Activated CD4-positive, alpha-beta T cell treated with anti-CD3 and anti-CD28 coated beads for 36 hours (primary cell): ENCODE measurements at regions not wholly inside any gene's neighbourhood (a gene's known extent, or its start where the extent isn't known, plus 50 kb on each side); places are given as distances from the start of the nearest gene placed in this dataset.

Source experiments
- ATAC-seq: fragments of 200-7000 bp; cut with Tn5 transposase; one replicate; pipeline ENCODE4 v1.10.0; 2021; ENCODE audit warnings: mild to moderate bottlenecking, moderate library complexity
- CTCF ChIA-PET: fragments of 350-600 bp; sonication (Branson Sonifier 250); formaldehyde crosslinking; loops from one replicate; lab custom pipeline; 2021; ENCODE audit warnings: antibody characterized with exemption; lab: Charles Lee
- POLR2A ChIA-PET: fragments of 350-600 bp; sonication (Branson Sonifier 250); formaldehyde crosslinking; loops from one replicate; lab custom pipeline; 2021; ENCODE audit warnings: antibody characterized with exemption, inconsistent platforms; lab: Charles Lee
- DNase-seq: peaks from one replicate; pipeline ENCODE4 v3.0.0-alpha.2; 2020
- H3K27ac Mint-ChIP-seq: one replicate; pipeline ENCODE4 v1.8.0; 2021; ENCODE audit warnings: mixed read lengths
- H3K27me3 Mint-ChIP-seq: one replicate; pipeline ENCODE4 v1.8.0; 2021; ENCODE audit warnings: mixed read lengths
- H3K36me3 Mint-ChIP-seq: one replicate; pipeline ENCODE4 v1.8.0; 2021; ENCODE audit warnings: low read depth, mixed read lengths
- H3K4me1 Mint-ChIP-seq: one replicate; pipeline ENCODE4 v1.8.0; 2021; ENCODE audit warnings: mixed read lengths
- H3K4me3 Mint-ChIP-seq: one replicate; pipeline ENCODE4 v1.8.0; 2021; ENCODE audit warnings: mild to moderate bottlenecking, moderate library complexity, mixed read lengths
- H3K9me3 Mint-ChIP-seq: one replicate; pipeline ENCODE4 v1.8.0; 2021; ENCODE audit warnings: low read depth, mixed read lengths
- intact Hi-C, 2 experiments: fragments of 100-400 bp; cut with DNase I in 1 of 2; cut with micrococcal nuclease in 1 of 2; formaldehyde crosslinking; loops; one replicate each; pipeline versions ENCODE4 v1.14.2 to v1.15.1; 2022 to 2024; cut with DNase I, micrococcal nuclease

DNA sequence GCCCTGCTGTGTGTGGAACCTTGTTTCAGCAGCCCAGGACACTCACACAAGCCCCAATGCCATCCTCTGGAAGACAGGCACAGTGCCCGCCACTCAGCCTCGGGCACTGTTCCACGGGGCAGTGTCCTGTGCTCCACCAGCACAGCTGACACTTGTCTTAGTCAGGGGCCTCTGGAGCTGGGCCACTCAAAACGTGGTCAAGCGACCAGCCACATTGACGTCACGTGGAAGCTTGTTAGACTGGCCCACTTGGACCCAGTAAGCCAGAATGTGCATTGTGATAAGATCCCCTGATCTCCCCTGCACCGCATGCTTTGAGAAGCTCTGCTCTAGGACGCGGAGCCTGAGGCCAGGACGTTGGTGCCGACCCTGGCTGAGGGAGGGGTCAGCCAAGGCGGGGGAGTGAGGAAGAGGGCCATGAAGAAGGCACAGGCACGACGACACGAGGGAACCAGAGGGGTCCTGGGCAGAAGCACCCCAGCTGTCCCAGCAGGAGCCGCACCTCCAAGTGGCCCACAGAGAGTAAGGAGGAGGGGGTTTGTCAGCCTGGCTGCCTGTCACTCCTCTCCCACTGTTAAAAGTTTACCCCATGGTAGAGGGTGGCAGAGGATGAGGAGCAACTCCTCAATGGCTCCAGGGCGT is 64.6 kb downstream of the LINC01488 start:
- Mint-ChIP-seq H3K27me3 (peaks cover 43% of the 10 kb centered on the region), H3K4me3 (no peak overlapping the region), H3K9me3 (peaks cover 15% of the 10 kb centered on the region), H3K36me3 (peaks cover 6% of the 10 kb centered on the region), H3K27ac (peak overlapping the region; percentile 40), H3K4me1 (peaks cover 27% of the 10 kb centered on the region)
- intact Hi-C loops = loop anchor here (2.0 to 5.0 kb wide), 6 partner anchors 97 to 497 kb away; partner anchors contain the start of gene TPCN2 (in 1 of the 2)
- DNase-seq = no peak
- POLR2A ChIA-PET = no interaction called here
- no peak for ATAC-seq
- CTCF ChIA-PET = no interaction called here

DNA sequence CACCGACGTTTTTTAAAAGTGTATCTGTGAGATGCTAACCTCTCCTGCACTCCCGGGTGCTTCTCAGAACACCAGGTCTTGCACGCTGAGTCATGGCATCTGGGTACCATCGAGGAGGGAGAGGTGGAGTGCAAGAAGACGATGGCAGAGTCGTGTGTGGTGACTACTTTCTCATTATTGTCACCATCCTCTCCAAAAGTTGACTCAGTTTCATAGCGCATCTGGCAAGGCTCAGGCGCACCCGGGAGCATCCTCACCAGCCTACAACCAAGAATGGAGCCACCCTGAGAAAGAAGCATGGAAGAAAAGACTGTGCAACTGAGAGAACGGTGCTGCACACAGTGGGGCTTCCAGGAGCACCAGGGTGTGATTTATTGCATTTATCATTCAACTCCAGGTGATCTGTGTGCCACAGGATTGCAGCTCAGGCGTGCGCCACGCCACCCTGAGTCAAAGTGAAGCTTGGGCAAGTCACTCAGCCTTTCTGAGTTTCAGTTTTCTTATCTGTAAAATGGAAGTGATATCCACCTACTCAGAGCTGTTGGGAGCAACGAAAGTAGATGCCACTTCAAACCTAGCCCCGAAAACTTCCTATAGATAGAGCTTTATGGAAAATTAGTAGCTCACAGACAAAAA is 65.4 kb downstream of the LINC01488 start:
- ChIA-PET CTCF (interaction anchor here (0.7 to 1.3 kb wide), 8 partner anchors 12 to 450 kb away, joined by 3 to 7 read pairs (median 4); no protein-coding TSS in a partner anchor), POLR2A (interaction anchor here (0.5 kb wide), 1 partner anchor 376 kb away, joined by 3 read pairs; no protein-coding TSS in a partner anchor)
- Mint-ChIP-seq H3K27me3 (peaks cover 45% of the 10 kb centered on the region), H3K36me3 (peaks cover 6% of the 10 kb centered on the region), H3K4me3 (no peak overlapping the region), H3K4me1 (peaks cover 27% of the 10 kb centered on the region), H3K27ac (peak overlapping the region; percentile 40), H3K9me3 (peaks cover 18% of the 10 kb centered on the region)
- intact Hi-C loops = loop anchor here (1.0 to 5.0 kb wide), 12 partner anchors 96 to 708 kb away; partner anchors contain the start of genes LTO1 (in 1 of the 2) and TPCN2 (in 1 of the 2)
- peak; percentile 84 for DNase-seq
- peak; percentile 90 for ATAC-seq

DNA sequence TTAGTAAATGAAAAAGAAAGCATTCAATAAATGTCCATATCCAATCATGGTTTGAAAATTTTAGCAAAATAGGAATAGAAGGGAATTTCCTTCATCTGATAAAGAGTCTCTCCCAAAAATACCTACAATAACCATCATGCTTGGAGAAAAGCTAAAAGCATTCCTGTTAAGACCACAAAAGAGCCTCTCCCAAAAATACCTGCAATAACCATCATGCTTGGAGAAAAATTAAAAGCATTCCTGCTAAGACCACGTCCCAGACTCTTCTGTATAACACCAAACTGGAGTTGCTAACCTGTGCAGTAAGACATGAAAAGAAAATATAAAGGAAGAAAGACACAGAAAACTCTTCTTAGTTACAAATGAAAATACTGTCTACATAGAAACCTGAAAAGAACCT is 69.4 kb downstream of the LINC01488 start:
- H3K27ac Mint-ChIP-seq = no peak overlapping the region
- H3K27me3 Mint-ChIP-seq = peaks cover 22% of the 10 kb centered on the region
- CTCF ChIA-PET = no interaction called here
- intact Hi-C loops = no loop called here
- peaks cover 6% of the 10 kb centered on the region for H3K36me3 Mint-ChIP-seq
- peaks cover 18% of the 10 kb centered on the region for H3K9me3 Mint-ChIP-seq
- no peak for DNase-seq
- no peak for ATAC-seq
- POLR2A ChIA-PET = no interaction called here
- H3K4me1 Mint-ChIP-seq = peaks cover 21% of the 10 kb centered on the region
- no peak overlapping the region for H3K4me3 Mint-ChIP-seq

GRCh38 chr11:69551963-69552362 is 70.5 kb downstream of the LINC01488 start:
- H3K27ac Mint-ChIP-seq = no peak overlapping the region
- H3K27me3 Mint-ChIP-seq = peaks cover 22% of the 10 kb centered on the region
- H3K4me3 Mint-ChIP-seq = no peak overlapping the region
- intact Hi-C loops = no loop called here
- peaks cover 11% of the 10 kb centered on the region for H3K4me1 Mint-ChIP-seq
- H3K36me3 Mint-ChIP-seq = peaks cover 6% of the 10 kb centered on the region
- ATAC-seq = no peak
- ChIA-PET CTCF (no interaction called here), POLR2A (no interaction called here)
- no peak for DNase-seq
- H3K9me3 Mint-ChIP-seq = peaks cover 18% of the 10 kb centered on the region

DNA sequence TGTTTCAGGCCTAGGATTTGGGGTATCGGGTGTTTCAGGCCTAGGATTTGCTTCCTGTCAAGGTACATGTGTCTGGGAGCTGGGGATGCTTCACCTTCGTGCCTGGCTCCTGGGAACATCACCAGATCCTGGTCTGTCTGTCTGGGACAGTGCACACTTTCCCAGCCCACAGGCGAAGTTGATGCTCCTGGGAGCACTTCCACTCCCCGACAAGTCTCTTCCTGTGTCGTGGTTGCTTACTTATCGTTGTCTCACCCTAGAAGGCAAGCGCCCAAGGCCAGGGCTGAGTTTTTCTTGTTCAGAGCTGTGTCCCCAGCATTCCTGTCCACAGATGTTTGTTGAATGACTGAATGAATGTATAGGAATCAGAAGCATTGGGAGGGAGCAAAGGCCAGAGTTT is 71.5 kb downstream of the LINC01488 start:
- Mint-ChIP-seq H3K27me3 (peaks cover 21% of the 10 kb centered on the region), H3K4me1 (peaks cover 8% of the 10 kb centered on the region), H3K27ac (no peak overlapping the region), H3K36me3 (peaks cover 6% of the 10 kb centered on the region), H3K9me3 (peaks cover 18% of the 10 kb centered on the region), H3K4me3 (no peak overlapping the region)
- intact Hi-C loops = no loop called here
- DNase-seq = no peak
- ChIA-PET POLR2A (no interaction called here), CTCF (no interaction called here)
- ATAC-seq = no peak

- no peak for ATAC-seq
- CTCF ChIA-PET = no interaction called here
- intact Hi-C loops = no loop called here
- no peak overlapping the region for H3K27ac Mint-ChIP-seq
- peaks cover 6% of the 10 kb centered on the region for H3K36me3 Mint-ChIP-seq
- no peak for DNase-seq
- H3K27me3 Mint-ChIP-seq = peaks cover 16% of the 10 kb centered on the region
- H3K4me3 Mint-ChIP-seq = no peak overlapping the region
- H3K9me3 Mint-ChIP-seq = peaks cover 16% of the 10 kb centered on the region
- POLR2A ChIA-PET = no interaction called here
- peaks cover 14% of the 10 kb centered on the region for H3K4me1 Mint-ChIP-seq
These were observed 72.2 kb downstream of the LINC01488 start for GRCh38 chr11:69553416-69554357.

- H3K4me1 Mint-ChIP-seq = peaks cover 24% of the 10 kb centered on the region
- ATAC-seq (no peak), DNase-seq (no peak)
- CTCF ChIA-PET = interaction anchor here (0.6 kb wide), 1 partner anchor 453 kb away, joined by 3 read pairs; no protein-coding TSS in a partner anchor
- intact Hi-C loops = no loop called here
- H3K9me3 Mint-ChIP-seq = peaks cover 7% of the 10 kb centered on the region
- POLR2A ChIA-PET = no interaction called here
- H3K36me3 Mint-ChIP-seq = peaks cover 4% of the 10 kb centered on the region
- H3K27ac Mint-ChIP-seq = no peak overlapping the region
- H3K4me3 Mint-ChIP-seq = no peak overlapping the region
- H3K27me3 Mint-ChIP-seq = peaks cover 8% of the 10 kb centered on the region
These were observed 73.4 kb downstream of the LINC01488 start for GRCh38 chr11:69554849-69555248.

DNA sequence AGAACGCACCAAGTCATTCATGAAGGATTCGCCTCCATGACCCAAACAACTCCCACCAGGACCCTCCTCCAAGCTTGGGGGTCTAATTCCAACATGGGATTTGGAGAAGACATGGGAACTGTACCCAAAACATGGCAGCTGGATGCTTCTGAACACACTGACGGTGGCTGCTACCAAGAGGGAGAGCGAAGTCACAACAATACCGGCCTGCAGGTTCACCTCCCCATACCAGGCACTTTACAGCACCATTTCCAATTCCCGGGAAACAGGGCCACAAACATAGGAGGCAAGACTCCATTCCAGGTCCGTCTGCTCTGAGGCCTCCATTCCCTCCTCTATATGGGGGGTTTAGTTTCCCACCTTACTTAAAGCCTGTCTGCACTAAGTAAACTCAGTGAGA is 75.8 kb downstream of the LINC01488 start:
- ATAC-seq (no peak), DNase-seq (no peak)
- Mint-ChIP-seq H3K9me3 (no peaks in the 10 kb centered on the region), H3K27me3 (peaks cover 9% of the 10 kb centered on the region), H3K4me1 (peaks cover 24% of the 10 kb centered on the region), H3K4me3 (no peak overlapping the region), H3K27ac (no peak overlapping the region), H3K36me3 (no peaks in the 10 kb centered on the region)
- CTCF ChIA-PET = no interaction called here
- POLR2A ChIA-PET = interaction anchor here (0.6 kb wide), 1 partner anchor 643 kb away, joined by 4 read pairs; no protein-coding TSS in a partner anchor
- intact Hi-C loops = no loop called here

GRCh38 chr11:69558519-69558941 is 77.1 kb downstream of the LINC01488 start:
- peak; percentile 31 for DNase-seq
- H3K4me3 Mint-ChIP-seq = no peak overlapping the region

GRCh38 chr11:69559181-69559580 is 77.7 kb downstream of the LINC01488 start:
- ChIA-PET POLR2A (no interaction called here), CTCF (interaction anchor here (1.2 kb wide), 1 partner anchor 12 kb away, joined by 5 read pairs; no protein-coding TSS in a partner anchor)
- peaks cover 24% of the 10 kb centered on the region for H3K4me1 Mint-ChIP-seq
- H3K9me3 Mint-ChIP-seq = no peaks in the 10 kb centered on the region
- no peaks in the 10 kb centered on the region for H3K36me3 Mint-ChIP-seq
- ATAC-seq (no peak), DNase-seq (no peak)
- H3K4me3 Mint-ChIP-seq = no peak overlapping the region
- no peak overlapping the region for H3K27ac Mint-ChIP-seq
- intact Hi-C loops = no loop called here
- peaks cover 9% of the 10 kb centered on the region for H3K27me3 Mint-ChIP-seq

More at GRCh38 chr11:69558519-69558941, 77.1 kb downstream of the LINC01488 start:
- POLR2A ChIA-PET = no interaction called here
- Mint-ChIP-seq H3K9me3 (no peaks in the 10 kb centered on the region), H3K27me3 (peaks cover 9% of the 10 kb centered on the region), H3K4me1 (peaks cover 24% of the 10 kb centered on the region), H3K36me3 (no peaks in the 10 kb centered on the region), H3K27ac (no peak overlapping the region)
- intact Hi-C loops = no loop called here
- CTCF ChIA-PET = interaction anchor here (1.2 kb wide), 1 partner anchor 11 kb away, joined by 5 read pairs; no protein-coding TSS in a partner anchor
- ATAC-seq = peak; percentile 72

GRCh38 chr11:69560141-69560790 is 78.8 kb downstream of the LINC01488 start:
- Mint-ChIP-seq H3K4me3 (no peak overlapping the region), H3K27ac (no peak overlapping the region), H3K9me3 (no peaks in the 10 kb centered on the region), H3K27me3 (peaks cover 9% of the 10 kb centered on the region), H3K36me3 (no peaks in the 10 kb centered on the region), H3K4me1 (peaks cover 24% of the 10 kb centered on the region)
- DNase-seq (no peak), ATAC-seq (no peak)
- CTCF ChIA-PET = no interaction called here
- intact Hi-C loops = no loop called here
- POLR2A ChIA-PET = no interaction called here
